VCaP (cell line): ENCODE measurements at regions not wholly inside any gene's neighbourhood (a gene's known extent, or its start where the extent isn't known, plus 50 kb on each side); places are given as distances from the start of the nearest gene placed in this dataset.

Source experiments
- H3K27ac ChIP-seq: fragments of 450-650 bp; 2 replicates; pipeline ENCODE4 v1.5.1; 2017
- CTCF ChIP-seq: fragments of 450-650 bp; conservative IDR thresholded peaks from 2 replicates; pipeline ENCODE4 v1.5.1; 2017; ENCODE audit warnings: mild to moderate bottlenecking, moderate library complexity

- no peak for TF ChIP-seq CTCF
- H3K27ac ChIP-seq, result no peak overlapping the region
These were observed 99.1 kb upstream of the MTNR1B start for GRCh38 chr11:92870196-92870832.

- TF ChIP-seq CTCF, result no peak
- H3K27ac ChIP-seq, result no peak overlapping the region
These were observed 95.9 kb upstream of the MTNR1B start for GRCh38 chr11:92873551-92873950.

- no peak overlapping the region for H3K27ac ChIP-seq
- TF ChIP-seq CTCF, result no peak
These were observed 94.0 kb upstream of the MTNR1B start for GRCh38 chr11:92875473-92875872.

GRCh38 chr11:92879086-92879485 lies 90.4 kb upstream of the MTNR1B start:
- TF ChIP-seq CTCF, result no peak
- H3K27ac ChIP-seq, result peak overlapping the region; percentile 61

GRCh38 chr11:92880381-92880780 lies 89.1 kb upstream of the MTNR1B start:
- no peak for TF ChIP-seq CTCF
- H3K27ac ChIP-seq, result no peak overlapping the region

GRCh38 chr11:92881940-92882450 lies 87.5 kb upstream of the MTNR1B start:
- H3K27ac ChIP-seq, result no peak overlapping the region

More at GRCh38 chr11:92881940-92882450, 87.5 kb upstream of the MTNR1B start:
- TF ChIP-seq CTCF, result no peak
